D721Med (cell line): ENCODE measurements at regions not wholly inside any gene's neighbourhood (a gene's known extent, or its start where the extent isn't known, plus 50 kb on each side); places are given as distances from the start of the nearest gene placed in this dataset.

ENCODE experiments used
- DNase-seq: peaks from one replicate; pipeline ENCODE4 v3.0.0; 2011; ENCODE audit warnings: low spot score; ENCODE audit not compliant: insufficient read length
- FAIRE-seq: peaks from 2 replicates; lab custom pipeline; 2011; peaks lifted over from hg19 to GRCh38; lab: Jason Lieb, UNC
- TF ChIP-seq, protein P1 (sequence below): IDR thresholded peaks from 2 replicates; pipeline ENCODE4 v1.5.1; 2012; ENCODE audit warnings: mild to moderate bottlenecking, control low read depth; ENCODE audit not compliant: insufficient read depth; ENCODE audit errors: missing control alignments

DNA sequence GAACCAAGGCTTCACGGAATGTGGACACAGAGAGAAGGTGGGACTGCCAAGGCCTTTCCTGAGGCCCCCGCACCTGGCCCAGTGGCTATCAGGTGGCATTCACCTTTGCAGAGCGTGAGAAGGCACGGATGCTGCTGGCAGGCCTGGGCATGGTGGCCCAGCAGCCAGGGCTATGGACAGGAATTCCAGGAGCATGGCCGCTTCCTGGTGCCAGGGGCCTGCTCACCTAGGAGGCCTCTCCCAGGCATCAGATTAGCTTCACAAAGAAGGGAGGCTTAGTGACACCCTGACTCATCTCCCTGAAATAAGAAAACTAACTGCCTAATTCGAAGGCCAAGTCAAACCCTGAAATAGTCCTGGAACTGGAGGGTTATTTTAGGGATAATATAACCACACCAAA is 155.8 kb downstream of the TEX29 start:
- FAIRE-seq (no peak), DNase-seq (no peak)
- TF ChIP-seq, protein P1, sequence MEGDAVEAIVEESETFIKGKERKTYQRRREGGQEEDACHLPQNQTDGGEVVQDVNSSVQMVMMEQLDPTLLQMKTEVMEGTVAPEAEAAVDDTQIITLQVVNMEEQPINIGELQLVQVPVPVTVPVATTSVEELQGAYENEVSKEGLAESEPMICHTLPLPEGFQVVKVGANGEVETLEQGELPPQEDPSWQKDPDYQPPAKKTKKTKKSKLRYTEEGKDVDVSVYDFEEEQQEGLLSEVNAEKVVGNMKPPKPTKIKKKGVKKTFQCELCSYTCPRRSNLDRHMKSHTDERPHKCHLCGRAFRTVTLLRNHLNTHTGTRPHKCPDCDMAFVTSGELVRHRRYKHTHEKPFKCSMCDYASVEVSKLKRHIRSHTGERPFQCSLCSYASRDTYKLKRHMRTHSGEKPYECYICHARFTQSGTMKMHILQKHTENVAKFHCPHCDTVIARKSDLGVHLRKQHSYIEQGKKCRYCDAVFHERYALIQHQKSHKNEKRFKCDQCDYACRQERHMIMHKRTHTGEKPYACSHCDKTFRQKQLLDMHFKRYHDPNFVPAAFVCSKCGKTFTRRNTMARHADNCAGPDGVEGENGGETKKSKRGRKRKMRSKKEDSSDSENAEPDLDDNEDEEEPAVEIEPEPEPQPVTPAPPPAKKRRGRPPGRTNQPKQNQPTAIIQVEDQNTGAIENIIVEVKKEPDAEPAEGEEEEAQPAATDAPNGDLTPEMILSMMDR = no peak

DNA sequence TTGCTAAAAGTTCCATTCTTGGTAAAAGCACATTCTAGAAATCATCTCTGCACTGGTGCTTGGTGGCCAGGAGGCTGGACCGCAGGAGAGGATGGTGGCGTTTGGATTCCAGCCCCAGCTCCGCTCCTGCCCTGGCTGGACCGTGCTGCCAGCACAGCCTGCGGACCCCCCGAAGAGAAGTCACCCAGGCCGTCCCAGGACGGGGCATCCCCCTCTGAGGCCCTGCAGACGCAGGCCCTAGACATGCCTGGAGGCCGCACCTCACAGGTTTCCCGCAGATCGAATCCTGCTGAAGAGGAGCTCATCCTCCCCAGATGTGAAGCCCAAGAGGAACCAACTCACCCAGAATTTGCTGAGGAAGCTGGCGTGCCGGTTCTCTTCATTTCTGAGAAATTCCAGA is 159.0 kb downstream of the TEX29 start:
- DNase-seq (no peak), FAIRE-seq (no peak)
- TF ChIP-seq, protein P1 = no peak

DNA sequence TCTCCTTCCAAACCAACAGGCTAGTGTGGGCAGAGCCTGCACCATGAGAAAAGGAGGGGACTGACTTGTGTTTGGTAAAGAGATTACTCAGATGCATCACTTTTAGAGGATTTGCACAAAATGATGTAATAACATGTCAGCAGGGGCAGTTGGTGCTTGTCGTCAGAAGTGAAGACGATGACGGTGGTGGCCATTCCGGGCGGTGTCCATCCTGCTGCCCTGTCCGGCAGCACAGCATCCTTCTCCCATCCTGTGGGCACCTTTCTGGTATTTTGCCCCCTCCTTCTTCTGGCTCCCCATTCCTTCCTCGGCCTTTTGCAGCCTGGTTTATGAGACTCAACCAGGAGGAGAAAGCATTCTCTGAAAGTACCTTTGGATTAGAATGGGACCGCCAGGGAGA is 160.1 kb downstream of the TEX29 start:
- DNase-seq (no peak), FAIRE-seq (no peak)
- TF ChIP-seq, protein P1 = no peak

DNA sequence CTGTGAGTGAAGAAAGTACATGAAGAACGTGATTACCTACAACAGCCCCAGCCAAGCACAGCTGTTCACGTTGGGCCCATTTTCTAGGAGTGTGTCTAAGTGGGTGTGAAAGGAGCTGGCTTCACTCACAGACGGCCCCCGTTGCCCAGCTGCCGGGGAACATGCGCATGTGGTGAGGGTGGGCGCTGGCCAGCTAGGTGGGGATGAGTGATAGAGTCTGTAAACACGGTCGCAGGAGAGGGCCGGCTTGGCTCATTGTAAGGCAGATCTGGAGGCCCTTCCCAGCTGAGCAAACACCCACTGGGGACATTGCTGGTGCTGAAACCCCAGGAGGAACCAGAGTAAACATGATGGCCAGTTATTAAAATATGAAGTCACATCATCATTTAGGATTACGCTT is 160.5 kb downstream of the TEX29 start:
- FAIRE-seq (no peak), DNase-seq (no peak)
- TF ChIP-seq, protein P1 = no peak

DNA sequence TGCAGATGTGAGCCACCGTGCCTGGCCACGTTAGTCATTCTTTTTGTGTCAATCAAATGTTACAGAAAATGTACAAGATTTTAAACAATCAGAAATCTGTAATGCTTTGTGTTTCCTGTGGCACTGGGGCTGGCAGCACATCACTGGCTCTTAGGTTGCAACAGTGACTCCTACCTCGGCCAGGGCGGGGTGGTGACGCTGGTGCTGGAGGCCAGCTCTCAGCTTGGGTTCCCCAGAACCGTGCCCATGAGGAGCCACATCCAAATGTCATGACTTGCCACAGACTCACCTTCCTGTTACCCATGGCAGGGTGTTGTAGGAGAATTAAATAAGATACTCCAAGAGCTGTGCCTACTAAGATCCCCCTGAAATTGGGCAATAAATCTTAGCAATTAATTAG is 161.7 kb downstream of the TEX29 start:
- FAIRE-seq = no peak
- no peak for DNase-seq
- TF ChIP-seq, protein P1 = no peak

DNA sequence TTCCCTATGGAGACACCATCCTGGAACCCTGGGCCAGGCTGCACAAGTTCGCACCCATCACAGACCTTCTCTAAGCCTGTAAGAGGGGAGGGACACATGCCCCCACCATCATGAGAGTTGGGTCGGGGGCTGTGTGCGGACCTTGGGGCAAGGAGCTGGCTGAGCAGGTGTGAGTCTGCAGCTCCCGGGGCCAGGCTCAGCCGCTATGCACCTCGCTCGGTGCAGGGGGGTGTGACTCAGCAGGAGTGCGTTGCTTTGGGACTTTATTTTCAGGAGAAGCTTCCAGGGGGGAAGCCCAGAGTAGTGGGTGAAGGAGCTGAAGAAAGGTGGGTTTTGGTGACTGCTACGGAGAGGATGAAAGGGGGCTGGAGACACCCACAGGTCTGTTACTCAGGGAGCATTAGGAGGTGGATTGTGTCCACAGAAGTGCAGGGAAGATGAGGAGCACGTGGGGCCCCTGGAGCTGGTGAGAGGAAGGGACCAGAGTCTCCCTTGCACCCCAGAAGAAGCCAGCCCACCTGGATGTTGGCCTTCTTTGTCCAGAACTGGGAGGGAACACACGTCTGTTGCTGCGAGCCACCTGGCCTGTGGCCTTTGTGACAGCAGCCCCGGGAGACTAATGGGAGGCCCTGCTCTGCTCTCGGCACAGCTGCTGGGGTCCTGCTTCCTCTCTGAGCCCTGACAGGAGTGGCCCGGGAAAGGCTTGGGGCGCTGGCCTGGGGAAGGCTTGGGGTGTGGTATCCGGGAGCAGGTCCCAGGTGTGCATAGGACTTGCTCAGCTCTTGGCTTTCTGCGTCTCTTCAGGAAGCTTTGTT is 162.6 kb downstream of the TEX29 start:
- no peak for FAIRE-seq
- TF ChIP-seq, protein P1 = no peak
- DNase-seq = no peak

DNA sequence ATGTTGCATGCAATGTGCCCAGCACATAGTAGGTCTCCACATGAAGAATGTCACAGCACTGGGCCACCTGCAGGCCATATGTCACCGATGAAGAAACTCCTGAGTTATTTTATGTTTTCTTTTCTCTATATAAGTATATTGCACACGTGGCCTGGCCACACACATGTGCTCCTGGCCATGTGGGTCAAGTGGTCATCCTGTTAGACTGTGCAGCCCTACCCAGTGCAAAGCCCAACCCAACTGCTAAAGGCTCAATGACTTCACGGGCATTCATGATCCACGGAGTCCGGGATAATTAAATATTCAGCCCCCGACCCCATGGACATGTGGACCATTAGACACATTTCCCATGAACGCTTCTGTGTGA is 163.2 kb downstream of the TEX29 start:
- DNase-seq (no peak), FAIRE-seq (no peak)
- TF ChIP-seq, protein P1 = no peak
